NCI-H2029 treated with DMSO at 0.1 percent for 48 hours (cell line): ENCODE measurements at regions not wholly inside any gene's neighbourhood (a gene's known extent, or its start where the extent isn't known, plus 50 kb on each side); places are given as distances from the start of the nearest gene placed in this dataset.
"Not testable (repeated sequence)": the region's sequence is repeated elsewhere in the genome, so short reads cannot be mapped to it uniquely, and the experiment has no call there.

Experiments
- DNase-seq: peaks from one replicate; lab custom pipeline; 2025; lab: John Stamatoyannopoulos, UW

- DNase-seq: no peak
Measured at GRCh38 chr5:60546207-60546606, 153.8 kb downstream of the DEPDC1B start.

- no peak for DNase-seq
Measured at GRCh38 chr5:60545551-60545950, 154.4 kb downstream of the DEPDC1B start.

DNA sequence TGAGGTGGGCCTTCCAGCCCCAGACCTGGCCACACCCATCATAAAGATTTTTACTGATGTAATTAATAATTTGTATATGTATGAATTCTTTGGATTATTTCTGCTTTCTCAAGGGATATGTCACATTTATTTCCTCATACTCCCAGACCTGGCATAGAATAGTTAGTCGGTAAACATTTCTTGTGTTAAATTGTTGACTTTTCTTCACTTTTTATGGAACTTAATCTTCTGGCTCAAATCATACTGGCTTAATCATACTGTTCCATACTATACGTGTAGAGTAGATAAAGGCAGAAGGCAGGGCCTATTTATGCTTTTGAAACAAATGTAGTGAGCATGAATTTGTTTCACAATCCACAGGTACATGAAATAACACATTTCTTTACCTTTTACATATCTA lies 155.8 kb downstream of the DEPDC1B start:
- DNase-seq: no peak

DNA sequence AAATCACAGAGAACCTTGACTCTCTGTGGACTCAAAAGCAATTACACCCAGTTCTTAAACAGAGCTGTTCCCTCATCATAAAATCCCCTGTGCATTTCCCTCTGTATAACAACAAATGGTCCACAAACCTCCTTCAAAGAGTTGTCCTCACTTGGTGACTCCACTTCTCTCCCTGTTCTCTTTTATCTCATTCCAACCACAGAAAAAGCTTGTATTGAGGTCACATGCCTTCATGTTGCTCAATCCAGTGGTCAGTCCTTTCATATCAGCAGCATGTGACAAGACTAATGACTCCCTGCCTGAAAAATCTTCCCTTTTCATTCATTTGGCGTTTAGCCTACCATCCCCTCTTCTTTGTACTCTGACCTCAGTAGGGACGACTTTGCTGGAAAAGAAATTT lies 158.0 kb downstream of the DEPDC1B start:
- no peak for DNase-seq

- no peak for DNase-seq
Measured at GRCh38 chr5:60540856-60541805, 158.8 kb downstream of the DEPDC1B start.

GRCh38 chr5:60538955-60539866 lies 160.8 kb downstream of the DEPDC1B start:
- DNase-seq: no peak

DNA sequence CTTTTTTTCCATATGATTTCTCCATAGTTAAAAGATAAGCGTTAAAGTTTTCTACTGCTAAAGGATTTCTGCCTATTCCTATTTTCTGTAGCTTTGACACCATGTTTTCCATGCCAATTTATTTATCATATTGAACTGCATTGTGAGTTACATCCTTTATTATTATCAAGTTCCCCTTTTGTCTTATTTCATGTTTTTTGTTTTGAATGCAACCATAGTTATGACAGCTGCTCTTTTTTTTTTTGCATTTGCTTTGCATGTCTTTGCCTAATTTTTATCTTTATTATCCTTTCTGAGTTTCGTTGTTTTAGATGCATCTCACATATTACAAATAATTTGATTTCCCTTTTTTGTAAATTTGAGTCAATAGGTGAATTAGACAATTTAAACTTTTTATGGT lies 161.5 kb downstream of the DEPDC1B start:
- DNase-seq: no peak

GRCh38 chr5:60535951-60536350 lies 164.0 kb downstream of the DEPDC1B start:
- DNase-seq: no peak

GRCh38 chr5:60535198-60535597 lies 164.8 kb downstream of the DEPDC1B start:
- no peak for DNase-seq

GRCh38 chr5:60533789-60534188 lies 166.2 kb downstream of the DEPDC1B start:
- DNase-seq: no peak

DNA sequence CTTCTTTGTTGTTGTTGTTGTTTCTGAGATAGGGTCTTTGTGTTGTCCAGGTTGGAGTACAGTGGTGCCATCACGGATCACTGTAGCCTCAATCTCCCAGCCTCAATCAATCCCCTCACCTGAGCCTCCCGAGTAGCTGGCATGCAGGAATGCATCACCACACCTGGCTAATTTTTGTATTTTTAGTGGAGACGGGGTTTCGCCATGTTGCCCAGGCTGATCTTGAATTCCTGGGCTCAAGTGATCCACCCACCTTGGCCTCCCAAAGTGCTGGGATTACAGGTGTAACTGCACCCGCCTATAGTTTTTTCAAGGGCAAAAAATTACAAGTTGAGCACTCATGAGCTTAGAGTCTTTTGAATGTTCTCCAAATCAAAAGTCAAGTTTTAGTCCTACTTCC lies 167.2 kb downstream of the DEPDC1B start:
- DNase-seq: not testable (repeated sequence)

DNA sequence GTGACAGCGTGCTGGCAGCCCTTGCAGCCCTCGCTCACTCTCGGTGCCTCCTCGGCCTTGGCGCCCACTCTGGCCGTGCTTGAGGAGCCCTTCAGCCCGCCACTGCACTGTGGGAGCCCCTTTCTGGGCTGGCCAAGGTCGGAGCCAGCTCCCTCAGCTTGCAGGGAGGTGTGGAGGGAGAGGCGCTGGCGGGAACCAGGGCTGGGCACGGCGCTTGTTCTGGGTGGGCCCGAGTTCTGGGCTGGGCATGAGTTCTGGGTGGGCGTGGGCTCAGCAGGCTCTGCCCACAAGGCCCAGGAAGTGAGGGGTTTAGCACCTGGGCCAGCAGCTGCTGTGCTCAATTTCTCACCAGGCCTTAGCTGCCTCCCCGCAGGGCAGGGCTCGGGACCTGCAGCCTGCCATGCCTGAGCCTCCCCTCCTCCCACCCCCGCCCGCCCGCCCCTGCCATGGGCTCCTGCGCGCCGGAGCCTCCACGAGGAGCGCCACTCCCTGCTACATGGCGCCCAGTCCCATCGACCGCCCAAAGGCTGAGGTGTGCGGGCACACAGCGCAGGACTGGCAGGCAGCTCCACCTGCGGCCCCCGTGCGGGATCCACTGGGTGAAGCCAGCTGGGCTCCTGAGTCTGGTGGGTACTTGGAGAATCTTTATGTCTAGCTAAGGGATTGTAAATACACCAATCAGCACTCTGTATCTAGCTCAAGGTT lies 169.7 kb downstream of the DEPDC1B start:
- not testable (repeated sequence) for DNase-seq

DNA sequence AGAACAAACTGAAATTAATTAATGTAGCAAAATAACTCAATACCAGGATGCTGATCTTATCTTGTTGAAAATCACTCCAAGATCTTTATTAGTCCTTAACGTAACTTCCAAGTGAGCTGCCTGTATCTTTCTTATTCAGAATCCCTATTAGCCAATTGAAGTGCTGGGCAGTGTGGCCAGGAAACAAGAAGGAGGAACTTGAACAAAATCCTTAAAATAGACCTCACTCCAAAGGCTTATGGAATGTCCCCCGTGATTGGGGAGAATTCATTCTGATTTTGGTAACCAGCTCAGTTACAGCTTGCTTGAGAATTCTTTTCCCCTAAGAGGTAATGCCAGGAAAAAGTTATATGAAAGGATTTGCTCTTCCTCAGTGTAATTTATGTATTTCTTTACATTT lies 171.0 kb downstream of the DEPDC1B start:
- no peak for DNase-seq

GRCh38 chr5:60527072-60527471 lies 172.9 kb downstream of the DEPDC1B start:
- DNase-seq: no peak

- DNase-seq: no peak
Measured at GRCh38 chr5:60526336-60526875, 173.6 kb downstream of the DEPDC1B start.

- no peak for DNase-seq
Measured at GRCh38 chr5:60522292-60522905, 177.6 kb downstream of the DEPDC1B start.

DNA sequence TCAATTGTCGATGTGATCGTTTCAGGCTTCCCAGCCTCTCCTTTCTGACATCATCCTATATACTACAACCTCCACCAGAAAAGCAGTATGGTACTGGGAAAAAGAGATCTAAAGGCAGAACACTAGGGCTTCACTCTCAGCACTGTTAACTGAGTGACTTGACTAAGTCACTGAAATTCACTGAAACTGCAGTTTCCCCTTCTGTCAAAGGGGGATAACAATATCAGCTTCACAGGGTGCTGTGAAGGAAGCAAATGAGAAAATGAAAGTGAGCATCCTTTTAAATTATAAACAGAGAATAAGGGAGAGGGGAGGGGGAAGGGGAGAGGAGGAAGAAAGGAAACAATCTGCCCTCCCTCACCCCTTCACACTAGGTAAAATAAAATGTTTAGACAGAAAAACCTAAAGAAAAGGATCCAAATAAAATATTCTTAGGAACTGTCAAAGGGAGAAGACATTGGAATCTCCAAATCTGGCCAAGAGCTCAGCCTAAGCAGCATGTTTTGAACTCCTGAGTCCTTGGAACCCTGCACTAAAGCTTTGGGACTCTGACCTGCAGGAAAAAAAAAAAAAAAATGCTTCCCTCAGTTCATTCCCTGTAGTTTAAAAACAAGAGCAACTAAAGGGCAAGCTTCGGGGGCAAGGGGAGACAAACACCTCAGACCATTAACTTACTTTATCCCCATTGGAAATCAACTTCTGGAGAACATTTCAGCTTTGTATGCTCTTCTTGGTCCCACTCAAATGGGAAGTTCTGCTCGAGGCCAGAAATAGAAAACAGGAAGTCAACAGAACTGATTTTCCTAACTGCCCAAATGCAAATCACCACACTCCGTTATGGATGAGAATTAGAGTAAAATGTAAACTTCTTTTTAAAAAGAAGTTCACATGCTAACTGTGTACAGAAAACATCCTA lies 178.3 kb downstream of the DEPDC1B start:
- no peak for DNase-seq

DNA sequence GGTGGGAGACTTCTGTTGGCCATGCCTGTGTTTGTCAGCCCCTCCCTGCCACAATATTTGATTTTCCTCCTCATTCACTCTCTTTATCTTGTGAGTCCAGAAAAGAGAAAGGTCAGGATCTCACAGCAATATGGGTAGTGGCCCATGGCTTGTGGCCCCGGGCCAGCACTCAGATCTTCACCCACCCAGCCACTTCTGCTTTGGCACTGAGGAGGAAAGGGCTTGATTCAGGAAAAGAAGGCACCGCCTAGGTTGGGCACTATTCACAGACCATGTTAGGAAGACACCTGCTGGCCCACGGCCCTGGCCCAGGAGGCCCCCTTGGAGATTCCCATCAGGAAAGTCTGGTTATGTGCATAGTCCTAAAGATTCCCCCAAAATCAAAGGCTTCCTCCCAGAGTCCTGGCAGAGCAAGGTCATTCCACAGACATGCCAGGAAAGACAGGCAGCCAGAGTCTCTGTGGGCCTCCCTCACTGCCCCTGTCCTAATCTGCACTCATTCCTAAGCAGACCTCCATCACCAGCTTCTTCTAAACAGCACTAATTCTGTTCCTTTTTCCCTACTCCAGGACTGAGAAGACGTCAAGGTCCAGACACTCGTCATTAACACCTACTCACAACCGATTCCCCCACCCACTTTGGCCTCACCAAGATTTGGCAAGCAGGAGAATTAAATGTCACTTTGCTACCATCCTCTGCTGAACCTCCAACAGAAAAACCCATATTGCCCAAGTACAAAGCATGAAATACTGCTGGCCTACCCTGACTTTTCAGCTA lies 179.3 kb downstream of the DEPDC1B start:
- DNase-seq: no peak

- no peak for DNase-seq
Measured at GRCh38 chr5:60519372-60519771, 180.6 kb downstream of the DEPDC1B start.

DNA sequence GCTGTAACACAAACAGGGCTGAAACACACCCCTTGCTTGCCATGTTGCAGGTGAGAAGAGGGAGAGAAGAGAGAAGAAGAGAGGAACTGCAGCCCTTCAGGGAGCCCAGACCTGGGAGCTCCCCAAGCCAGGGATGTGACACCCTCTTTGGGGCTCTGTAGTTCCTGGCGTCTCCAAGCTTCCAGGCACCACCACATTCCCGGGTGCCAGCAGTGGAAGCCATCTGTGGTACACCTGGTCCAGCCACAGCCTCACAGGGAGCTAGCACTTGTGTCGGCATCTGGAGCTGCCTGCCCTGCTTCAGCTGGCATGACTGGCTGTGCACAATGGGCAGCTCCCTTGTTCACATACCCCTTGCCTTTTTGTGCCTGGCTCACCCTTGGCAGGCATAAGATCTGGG lies 182.1 kb downstream of the DEPDC1B start:
- no peak for DNase-seq
